VCaP (cell line): ENCODE measurements at regions not wholly inside any gene's neighbourhood (a gene's known extent, or its start where the extent isn't known, plus 50 kb on each side); places are given as distances from the start of the nearest gene placed in this dataset.

Experiments
- H3K27ac ChIP-seq: fragments of 450-650 bp; 2 replicates; pipeline ENCODE4 v1.5.1; 2017
- TF ChIP-seq, protein P1 (sequence below): fragments of 450-650 bp; conservative IDR thresholded peaks from 2 replicates; pipeline ENCODE4 v1.5.1; 2017; ENCODE audit warnings: mild to moderate bottlenecking, moderate library complexity

DNA sequence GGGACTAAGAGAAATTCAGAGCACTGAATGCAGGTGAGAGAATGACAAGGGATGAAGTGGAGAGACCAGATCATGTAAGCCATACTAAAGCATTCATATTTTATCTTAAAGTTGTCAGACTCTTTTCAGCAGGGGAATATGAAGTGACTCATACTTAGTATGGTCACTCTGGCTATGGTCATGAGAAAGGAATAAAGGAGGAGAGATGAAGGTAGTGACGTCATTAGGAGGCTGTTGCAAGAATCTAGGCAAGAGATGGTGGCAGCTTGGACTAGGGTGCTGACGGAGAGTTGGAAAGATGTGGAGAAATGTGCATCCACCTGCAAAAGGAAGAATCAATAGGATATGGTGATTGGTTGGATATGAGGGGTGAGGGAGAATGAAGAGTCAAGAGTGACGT, 203.2 kb upstream of the ACVR2A start:
- TF ChIP-seq, protein P1, sequence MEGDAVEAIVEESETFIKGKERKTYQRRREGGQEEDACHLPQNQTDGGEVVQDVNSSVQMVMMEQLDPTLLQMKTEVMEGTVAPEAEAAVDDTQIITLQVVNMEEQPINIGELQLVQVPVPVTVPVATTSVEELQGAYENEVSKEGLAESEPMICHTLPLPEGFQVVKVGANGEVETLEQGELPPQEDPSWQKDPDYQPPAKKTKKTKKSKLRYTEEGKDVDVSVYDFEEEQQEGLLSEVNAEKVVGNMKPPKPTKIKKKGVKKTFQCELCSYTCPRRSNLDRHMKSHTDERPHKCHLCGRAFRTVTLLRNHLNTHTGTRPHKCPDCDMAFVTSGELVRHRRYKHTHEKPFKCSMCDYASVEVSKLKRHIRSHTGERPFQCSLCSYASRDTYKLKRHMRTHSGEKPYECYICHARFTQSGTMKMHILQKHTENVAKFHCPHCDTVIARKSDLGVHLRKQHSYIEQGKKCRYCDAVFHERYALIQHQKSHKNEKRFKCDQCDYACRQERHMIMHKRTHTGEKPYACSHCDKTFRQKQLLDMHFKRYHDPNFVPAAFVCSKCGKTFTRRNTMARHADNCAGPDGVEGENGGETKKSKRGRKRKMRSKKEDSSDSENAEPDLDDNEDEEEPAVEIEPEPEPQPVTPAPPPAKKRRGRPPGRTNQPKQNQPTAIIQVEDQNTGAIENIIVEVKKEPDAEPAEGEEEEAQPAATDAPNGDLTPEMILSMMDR: no peak

DNA sequence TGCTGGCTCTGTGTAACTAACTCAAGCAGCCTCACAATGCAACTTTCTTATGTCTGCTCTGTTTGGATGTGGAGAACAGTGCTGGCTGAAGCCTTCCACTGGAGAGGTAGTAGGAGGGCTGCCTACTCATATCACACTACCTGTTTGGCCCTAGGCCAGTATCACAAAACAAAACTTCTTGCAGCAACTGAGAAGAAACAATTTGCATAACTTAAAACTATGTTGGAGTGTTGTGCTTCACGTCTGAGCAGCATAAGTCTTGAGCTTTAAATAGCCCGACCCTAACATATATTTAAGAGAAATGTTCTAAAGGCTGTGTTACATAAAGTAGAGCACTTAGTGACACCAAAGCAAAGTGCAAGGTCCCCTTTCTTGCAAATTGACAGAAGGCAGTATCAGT, 204.9 kb upstream of the ACVR2A start:
- H3K27ac ChIP-seq: no peak overlapping the region

More for the DNA sequence above, 203.2 kb upstream of the ACVR2A start:
- no peak overlapping the region for H3K27ac ChIP-seq

DNA sequence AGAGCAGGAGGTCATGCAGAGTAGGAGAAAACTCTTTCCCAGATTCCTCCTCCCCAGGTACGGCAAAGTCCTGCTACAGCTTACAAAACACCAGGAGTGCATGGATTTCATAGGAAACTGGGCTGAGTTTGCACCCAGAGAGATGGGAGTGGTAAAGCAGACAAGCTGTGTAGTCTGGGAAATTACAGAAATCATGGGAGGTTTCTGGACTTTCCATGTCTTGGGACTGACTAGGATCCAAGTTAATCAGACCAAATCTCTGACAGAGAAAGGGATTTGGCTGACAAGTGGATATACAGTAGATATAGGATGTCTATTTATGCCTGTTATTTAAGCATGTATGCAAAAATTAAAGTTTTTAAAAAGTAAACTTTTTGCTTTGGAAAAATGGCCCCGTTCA, 205.4 kb upstream of the ACVR2A start:
- H3K27ac ChIP-seq: no peak overlapping the region

More for the DNA sequence above, 204.9 kb upstream of the ACVR2A start:
- TF ChIP-seq, protein P1: no peak

DNA sequence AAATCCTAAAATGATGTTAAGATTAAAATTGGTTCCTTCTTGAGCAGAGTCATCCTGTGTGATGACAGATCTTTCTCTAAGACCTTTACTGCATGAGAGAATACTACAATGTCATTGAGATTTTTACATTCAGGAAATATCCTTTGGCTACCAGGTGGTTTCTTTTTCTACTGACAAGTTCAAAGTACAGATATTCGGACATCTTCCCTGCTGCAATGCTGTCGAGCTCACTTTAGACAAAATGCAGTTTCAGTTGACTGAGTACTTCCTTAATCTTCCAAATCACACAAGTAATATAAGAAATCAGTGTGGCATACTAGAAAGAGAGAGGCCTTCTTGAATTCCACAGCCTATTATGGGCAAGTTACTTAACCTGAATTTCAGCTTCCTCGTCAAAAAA, 207.9 kb upstream of the ACVR2A start:
- no peak overlapping the region for H3K27ac ChIP-seq
- TF ChIP-seq, protein P1: no peak

More for the DNA sequence above, 205.4 kb upstream of the ACVR2A start:
- TF ChIP-seq, protein P1: no peak

DNA sequence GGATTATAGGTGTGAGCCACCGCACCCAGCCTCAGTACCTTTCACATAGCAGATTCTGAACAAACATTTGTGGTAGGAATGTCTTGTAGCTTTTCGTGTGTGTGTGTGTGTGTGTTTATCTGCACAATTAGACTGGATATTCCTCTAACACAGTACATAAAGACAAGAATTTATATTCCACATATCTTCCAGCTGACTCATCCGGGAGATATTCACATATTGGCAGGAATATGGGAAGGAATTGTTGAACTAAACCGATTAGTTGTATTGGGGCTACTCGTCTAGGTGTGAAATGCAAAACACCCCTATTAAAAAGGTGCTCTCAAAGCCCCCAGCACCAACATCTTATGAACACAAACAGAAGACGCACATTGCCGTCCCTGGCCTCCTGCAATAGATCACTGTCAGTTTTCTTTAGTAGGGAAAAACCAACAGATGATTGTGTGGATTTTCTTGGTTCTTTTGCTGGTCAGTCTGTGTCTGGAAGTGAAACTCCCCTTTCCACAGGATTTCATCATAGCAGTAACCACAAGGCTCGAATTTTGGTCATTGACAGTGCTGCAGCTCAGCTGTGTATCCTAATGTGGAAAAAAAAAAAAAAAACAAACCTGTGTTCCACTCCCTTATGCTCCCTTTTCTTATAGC, 208.5 kb upstream of the ACVR2A start:
- TF ChIP-seq, protein P1: no peak
- H3K27ac ChIP-seq: no peak overlapping the region

DNA sequence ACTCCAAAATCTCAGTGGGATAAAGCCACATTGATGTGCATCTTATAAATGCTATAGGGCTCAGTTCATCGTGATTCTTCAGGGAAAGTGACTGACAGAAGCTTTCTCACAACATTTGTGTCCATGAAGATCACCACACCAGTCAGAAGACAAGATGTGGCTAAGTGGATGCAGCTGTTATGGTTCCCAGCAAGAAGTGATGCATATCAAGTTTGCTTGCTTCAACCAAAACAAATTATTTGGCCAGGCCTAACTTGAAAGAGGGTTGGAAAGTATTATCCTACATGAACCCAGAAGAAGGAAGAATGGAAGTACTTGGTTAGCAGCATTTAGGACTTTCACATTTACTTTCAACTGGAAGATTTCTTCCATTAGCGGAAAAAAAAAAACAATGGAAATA, 210.0 kb upstream of the ACVR2A start:
- no peak overlapping the region for H3K27ac ChIP-seq
- TF ChIP-seq, protein P1: no peak

DNA sequence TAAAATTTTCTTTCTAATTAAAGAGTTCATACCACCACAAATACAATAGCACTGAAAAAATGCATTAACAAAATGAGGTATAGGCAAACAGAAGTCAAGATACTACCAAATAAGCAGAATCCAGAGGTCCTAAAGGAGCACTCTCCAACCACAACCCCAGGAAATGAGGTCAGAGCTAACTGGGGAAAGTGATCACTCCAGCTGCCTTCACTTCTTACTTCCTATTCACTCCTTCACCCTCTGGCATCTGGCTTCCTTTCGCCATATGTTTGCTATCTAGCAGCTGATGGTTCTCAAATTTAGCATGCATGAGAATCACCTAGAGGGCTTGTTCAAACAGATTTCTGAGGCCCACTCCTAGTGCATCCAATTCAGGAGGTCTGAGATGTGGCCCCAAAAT, 212.6 kb upstream of the ACVR2A start:
- H3K27ac ChIP-seq: no peak overlapping the region
- TF ChIP-seq, protein P1: no peak
